ENCODE measurements at regions not wholly inside any gene's neighbourhood (a gene's known extent, or its start where the extent isn't known, plus 50 kb on each side); places are given as distances from the start of the nearest gene placed in this dataset.
"Not testable (repeated sequence)": the region's sequence is repeated elsewhere in the genome, so short reads cannot be mapped to it uniquely, and the experiment has no call there.

- ATAC-seq (ENCODE audit: low read depth): no peak
- Mint-ChIP-seq H3K27me3 (no peaks in the 10 kb centered on the region), H3K4me3 (no peak overlapping the region), H3K9me3 (no peaks in the 10 kb centered on the region), H3K36me3 (peaks cover 11% of the 10 kb centered on the region), H3K27ac (no peak overlapping the region), H3K4me1 (peaks cover 20% of the 10 kb centered on the region)
- no peak for DNase-seq
- POLR2A ChIA-PET: no interaction called here
Observed at GRCh38 chr10:46216836-46217751, 69.7 kb upstream of the ANTXRL start.

- DNase-seq (no peak), ATAC-seq (ENCODE audit: low read depth) (no peak)
- Mint-ChIP-seq H3K4me3 (no peak overlapping the region), H3K27ac (peak overlapping the region; percentile 57), H3K36me3 (peaks cover 11% of the 10 kb centered on the region), H3K9me3 (no peaks in the 10 kb centered on the region), H3K27me3 (no peaks in the 10 kb centered on the region), H3K4me1 (peaks cover 20% of the 10 kb centered on the region)
- POLR2A ChIA-PET: no interaction called here
Observed at GRCh38 chr10:46217752-46218453, 68.9 kb upstream of the ANTXRL start.

DNA sequence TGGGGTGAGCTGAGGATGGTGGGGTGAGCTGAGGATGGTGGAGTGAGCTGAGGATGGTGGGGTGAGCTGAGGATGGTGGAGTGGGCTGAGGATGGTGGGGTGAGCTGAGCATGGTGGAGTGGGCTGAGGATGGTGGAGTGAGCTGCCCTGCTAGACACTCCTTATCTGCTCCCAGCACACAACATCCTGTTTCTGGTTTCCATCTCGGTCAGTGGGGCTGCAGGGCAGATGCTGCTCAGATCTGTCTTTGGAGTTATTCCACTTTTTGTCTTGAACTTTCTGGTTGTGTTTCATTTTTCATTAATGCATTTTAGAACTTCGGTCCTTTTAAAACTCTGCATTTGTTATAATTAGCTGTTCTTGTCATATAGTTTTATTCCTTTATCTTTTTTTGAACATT is 67.9 kb upstream of the ANTXRL start:
- Mint-ChIP-seq H3K36me3 (peaks cover 13% of the 10 kb centered on the region), H3K27me3 (no peaks in the 10 kb centered on the region), H3K4me3 (no peak overlapping the region), H3K9me3 (no peaks in the 10 kb centered on the region), H3K27ac (no peak overlapping the region), H3K4me1 (peaks cover 20% of the 10 kb centered on the region)
- ATAC-seq (ENCODE audit: low read depth): no peak
- DNase-seq: no peak
- POLR2A ChIA-PET: no interaction called here

- H3K4me3 Mint-ChIP-seq; H3K9me3 Mint-ChIP-seq; POLR2A ChIA-PET; ATAC-seq (ENCODE audit: low read depth); DNase-seq; H3K27me3 Mint-ChIP-seq: not testable (repeated sequence)
- Mint-ChIP-seq H3K36me3 (peaks cover 16% of the 10 kb centered on the region), H3K27ac (peak overlapping the region; percentile 62), H3K4me1 (peaks cover 20% of the 10 kb centered on the region)
Observed at GRCh38 chr10:46219431-46219990, 67.3 kb upstream of the ANTXRL start.

- Mint-ChIP-seq H3K9me3 (no peaks in the 10 kb centered on the region), H3K36me3 (peaks cover 16% of the 10 kb centered on the region), H3K27ac (no peak overlapping the region), H3K4me3 (no peak overlapping the region), H3K27me3 (no peaks in the 10 kb centered on the region), H3K4me1 (peaks cover 20% of the 10 kb centered on the region)
- ATAC-seq (ENCODE audit: low read depth) (no peak), DNase-seq (no peak)
- POLR2A ChIA-PET: no interaction called here
Observed at GRCh38 chr10:46220187-46220586, 66.6 kb upstream of the ANTXRL start.

- ATAC-seq (ENCODE audit: low read depth): peak; percentile 22
- Mint-ChIP-seq H3K9me3 (no peaks in the 10 kb centered on the region), H3K4me1 (peaks cover 20% of the 10 kb centered on the region), H3K36me3 (peaks cover 14% of the 10 kb centered on the region), H3K27ac (no peak overlapping the region), H3K27me3 (no peaks in the 10 kb centered on the region), H3K4me3 (no peak overlapping the region)
- POLR2A ChIA-PET: no interaction called here
- DNase-seq: no peak
Observed at GRCh38 chr10:46220872-46221538, 65.8 kb upstream of the ANTXRL start.

- no peaks in the 10 kb centered on the region for H3K27me3 Mint-ChIP-seq
- H3K9me3 Mint-ChIP-seq: no peaks in the 10 kb centered on the region
- H3K4me3 Mint-ChIP-seq: no peak overlapping the region
- H3K36me3 Mint-ChIP-seq: peaks cover 14% of the 10 kb centered on the region
- POLR2A ChIA-PET: no interaction called here
- ATAC-seq (ENCODE audit: low read depth) (no peak), DNase-seq (no peak)
- H3K27ac Mint-ChIP-seq: no peak overlapping the region
- peaks cover 16% of the 10 kb centered on the region for H3K4me1 Mint-ChIP-seq
Observed at GRCh38 chr10:46222364-46222935, 64.3 kb upstream of the ANTXRL start.

DNA sequence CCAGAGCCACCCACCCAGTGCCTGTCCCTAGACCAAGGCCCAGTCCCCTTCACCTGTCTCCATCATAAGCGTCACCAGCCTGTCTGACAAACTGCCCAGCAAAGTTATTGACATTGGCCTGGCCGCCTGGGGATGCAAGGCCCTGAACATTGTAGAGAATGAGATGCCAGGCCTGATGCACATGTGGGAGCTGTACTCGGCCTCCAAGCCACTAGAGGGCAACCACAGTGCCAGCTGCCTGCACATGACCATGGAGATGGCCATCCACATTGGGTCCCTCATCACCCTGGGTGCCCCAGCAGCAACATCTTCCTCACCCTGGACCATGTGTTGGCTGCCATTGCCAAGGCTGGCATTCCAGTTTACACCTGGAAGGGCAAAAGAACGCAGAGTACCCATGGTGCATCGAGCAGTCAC is 63.7 kb upstream of the ANTXRL start:
- ATAC-seq (ENCODE audit: low read depth): no peak
- DNase-seq: no peak
- peaks cover 13% of the 10 kb centered on the region for H3K4me1 Mint-ChIP-seq
- H3K4me3 Mint-ChIP-seq: no peak overlapping the region
- H3K9me3 Mint-ChIP-seq: no peaks in the 10 kb centered on the region
- no peaks in the 10 kb centered on the region for H3K27me3 Mint-ChIP-seq
- peaks cover 12% of the 10 kb centered on the region for H3K36me3 Mint-ChIP-seq
- POLR2A ChIA-PET: no interaction called here
- H3K27ac Mint-ChIP-seq: no peak overlapping the region

DNA sequence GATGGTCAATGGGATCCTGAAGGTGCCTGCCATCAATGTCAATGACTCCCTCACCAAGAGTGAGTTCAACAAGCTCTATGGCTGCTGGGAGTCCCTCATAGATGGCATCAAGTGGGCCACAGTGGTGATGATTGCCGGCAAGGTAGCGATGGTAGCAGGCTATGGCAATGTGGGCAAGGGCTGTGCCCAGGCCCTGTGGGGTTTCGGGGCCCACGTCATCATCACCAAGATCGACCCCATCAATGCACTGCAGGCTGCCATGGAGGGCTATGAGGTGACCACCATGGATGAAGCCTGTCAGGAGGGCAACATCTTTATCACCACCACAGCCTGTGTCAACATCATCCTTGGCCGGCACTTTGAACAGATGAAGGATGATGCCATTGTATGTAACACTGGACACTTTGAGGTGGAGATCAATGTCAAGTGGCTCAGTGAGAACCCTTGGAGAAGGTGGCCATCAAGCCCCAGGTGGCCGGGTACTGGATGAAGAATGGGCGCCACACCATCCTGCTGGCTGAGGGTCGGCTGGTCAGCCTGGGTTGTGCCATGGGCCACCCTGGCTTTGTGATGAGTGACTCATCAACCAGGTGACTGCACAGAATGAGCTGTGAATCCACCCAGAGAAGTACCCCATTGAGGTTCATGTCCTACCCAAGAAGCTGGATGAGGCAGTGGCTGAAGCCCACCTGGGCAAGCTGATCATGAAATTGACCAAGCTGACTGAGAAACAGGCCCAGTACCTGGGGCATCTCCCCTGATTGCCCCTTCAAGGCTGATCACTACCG is 63.0 kb upstream of the ANTXRL start:
- Mint-ChIP-seq H3K36me3 (peaks cover 9% of the 10 kb centered on the region), H3K27me3 (no peaks in the 10 kb centered on the region), H3K4me1 (peaks cover 10% of the 10 kb centered on the region), H3K4me3 (no peak overlapping the region), H3K9me3 (no peaks in the 10 kb centered on the region), H3K27ac (no peak overlapping the region)
- POLR2A ChIA-PET: no interaction called here
- ATAC-seq (ENCODE audit: low read depth) (no peak), DNase-seq (no peak)

DNA sequence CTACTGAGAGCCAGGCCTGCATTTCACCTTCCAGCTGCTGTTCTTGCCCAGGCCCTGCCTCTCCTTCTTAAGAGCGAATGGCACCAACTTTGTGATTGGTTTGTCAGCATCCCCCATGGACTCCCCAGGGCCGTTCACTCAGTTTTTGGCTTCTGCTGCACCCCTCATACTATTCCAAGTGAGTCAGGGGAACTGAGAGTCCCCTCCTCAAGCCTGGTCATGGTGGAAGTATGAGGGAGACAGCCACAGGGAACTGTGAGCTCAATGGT is 62.4 kb upstream of the ANTXRL start:
- Mint-ChIP-seq H3K9me3 (no peaks in the 10 kb centered on the region), H3K36me3 (peaks cover 5% of the 10 kb centered on the region), H3K4me1 (peaks cover 5% of the 10 kb centered on the region), H3K27me3 (no peaks in the 10 kb centered on the region), H3K27ac (no peak overlapping the region), H3K4me3 (no peak overlapping the region)
- DNase-seq (no peak), ATAC-seq (ENCODE audit: low read depth) (no peak)
- POLR2A ChIA-PET: no interaction called here

DNA sequence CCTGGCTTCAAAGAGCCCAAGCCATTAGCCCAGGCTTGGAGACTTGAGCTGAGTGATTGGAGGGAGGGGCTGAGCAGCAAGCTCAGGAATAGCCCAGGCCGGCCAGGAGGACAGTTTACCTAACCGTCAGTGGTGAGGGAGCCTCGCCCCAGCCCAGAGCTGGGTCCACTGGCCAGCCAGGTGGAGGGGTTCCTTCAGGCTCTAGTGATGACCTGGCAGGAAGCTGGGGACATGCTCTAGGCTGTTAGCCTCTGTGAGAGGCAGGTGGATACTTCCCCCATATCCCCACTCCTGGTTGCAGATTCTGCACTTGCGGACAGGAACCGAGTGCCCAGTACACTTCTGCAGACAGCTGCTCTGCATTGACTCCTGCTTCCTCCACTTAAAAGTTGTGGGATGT is 61.2 kb upstream of the ANTXRL start:
- Mint-ChIP-seq H3K36me3 (peaks cover 10% of the 10 kb centered on the region), H3K4me3 (no peak overlapping the region), H3K27ac (no peak overlapping the region), H3K27me3 (no peaks in the 10 kb centered on the region), H3K9me3 (no peaks in the 10 kb centered on the region), H3K4me1 (no peaks in the 10 kb centered on the region)
- POLR2A ChIA-PET: no interaction called here
- DNase-seq (no peak), ATAC-seq (ENCODE audit: low read depth) (no peak)

DNA sequence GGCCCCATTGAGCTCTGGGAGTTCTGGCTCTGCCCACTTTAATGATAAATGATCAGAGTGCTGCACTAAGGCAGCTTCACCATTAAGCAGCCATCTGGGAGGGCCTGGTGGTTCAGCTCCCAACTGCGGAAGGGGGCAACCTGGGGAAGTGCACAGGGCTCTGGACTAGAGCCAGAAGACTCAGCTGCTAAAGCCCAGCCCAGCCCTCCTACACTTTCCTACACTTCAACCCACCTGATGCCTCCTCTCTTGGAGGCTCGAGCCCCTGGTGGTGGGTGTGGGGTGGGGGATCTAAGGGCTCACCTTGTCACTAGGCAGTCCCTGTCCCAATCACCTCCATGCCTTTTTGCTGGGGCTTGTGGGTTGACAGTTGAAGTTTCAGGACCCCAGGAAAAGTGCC is 60.6 kb upstream of the ANTXRL start:
- no peak for DNase-seq
- Mint-ChIP-seq H3K27ac (no peak overlapping the region), H3K27me3 (no peaks in the 10 kb centered on the region), H3K4me3 (no peak overlapping the region), H3K9me3 (no peaks in the 10 kb centered on the region), H3K4me1 (no peaks in the 10 kb centered on the region), H3K36me3 (peaks cover 10% of the 10 kb centered on the region)
- ATAC-seq (ENCODE audit: low read depth): no peak
- POLR2A ChIA-PET: no interaction called here

Measured in activated naive CD8-positive, alpha-beta T cell treated with anti-CD3 and anti-CD28 coated beads, Interleukin-2, amount 10 ng/mL, durations not matched to agents 7 days and 5 days (primary cell).